GM21723 (cell line): ENCODE measurements at regions not wholly inside any gene's neighbourhood (a gene's known extent, or its start where the extent isn't known, plus 50 kb on each side); places are given as distances from the start of the nearest gene placed in this dataset.

ENCODE experiments used
- ATAC-seq: cut with Tn5 transposase; IDR thresholded peaks from one replicate; pipeline ENCODE4 v1.9.1; 2021; ENCODE audit warnings: mild to moderate bottlenecking, moderate library complexity; ENCODE audit not compliant: unreplicated experiment

GRCh38 chr12:47561746-47562145, 144.1 kb downstream of the RPAP3 start:
- no peak for ATAC-seq

- no peak for ATAC-seq
These were observed 145.4 kb downstream of the RPAP3 start for GRCh38 chr12:47560415-47560814.

GRCh38 chr12:47558625-47559345, 147.0 kb downstream of the RPAP3 start:
- ATAC-seq = no peak

GRCh38 chr12:47557386-47557785, 148.4 kb downstream of the RPAP3 start:
- ATAC-seq = no peak

GRCh38 chr12:47556261-47557030, 149.4 kb downstream of the RPAP3 start:
- ATAC-seq = no peak

GRCh38 chr12:47554046-47554653, 151.7 kb downstream of the RPAP3 start:
- no peak for ATAC-seq

GRCh38 chr12:47553266-47553665, 152.6 kb downstream of the RPAP3 start:
- ATAC-seq = no peak

- no peak for ATAC-seq
These were observed 154.4 kb downstream of the RPAP3 start for GRCh38 chr12:47551426-47551851.

GRCh38 chr12:47549258-47549657, 156.6 kb downstream of the RPAP3 start:
- ATAC-seq = no peak

- no peak for ATAC-seq
These were observed 157.4 kb downstream of the RPAP3 start for GRCh38 chr12:47548401-47548800.

- no peak for ATAC-seq
These were observed 158.8 kb downstream of the RPAP3 start for GRCh38 chr12:47547077-47547476.

- ATAC-seq = no peak
These were observed 159.8 kb downstream of the RPAP3 start for GRCh38 chr12:47545938-47546609.

GRCh38 chr12:47534695-47535094, 171.1 kb downstream of the RPAP3 start:
- ATAC-seq = no peak

GRCh38 chr12:47530050-47530449, 175.8 kb downstream of the RPAP3 start:
- ATAC-seq = no peak

- no peak for ATAC-seq
These were observed 178.0 kb downstream of the RPAP3 start for GRCh38 chr12:47527816-47528215.

- no peak for ATAC-seq
These were observed 185.8 kb downstream of the RPAP3 start for GRCh38 chr12:47520029-47520428.

GRCh38 chr12:47517122-47517521, 188.7 kb downstream of the RPAP3 start:
- no peak for ATAC-seq

GRCh38 chr12:47509398-47509851, 196.4 kb downstream of the RPAP3 start:
- ATAC-seq = no peak

GRCh38 chr12:47507221-47507620, 198.6 kb downstream of the RPAP3 start:
- no peak for ATAC-seq

- no peak for ATAC-seq
These were observed 200.9 kb downstream of the RPAP3 start for GRCh38 chr12:47504775-47505446.

GRCh38 chr12:47493801-47494200, 212.0 kb downstream of the RPAP3 start:
- no peak for ATAC-seq
